HCT116 (cell line): ENCODE measurements at regions not wholly inside any gene's neighbourhood (a gene's known extent, or its start where the extent isn't known, plus 50 kb on each side); places are given as distances from the start of the nearest gene placed in this dataset.

Experiments
- ATAC-seq: fragments of 200-7000 bp; cut with Tn5 transposase; 2 replicates; pipeline ENCODE4 v1.9.1; 2020; ENCODE audit warnings: mild to moderate bottlenecking, moderate library complexity
- BruUV-seq: library from RNA; stranded (reverse); fragments of 400-500 nt; replicated peaks from 2 replicates; lab custom pipeline; 2021; lab: Mats Ljungman, UMichigan
- CTCF ChIA-PET: fragments of 300-600 bp; sonication (Branson Sonifier 250); formaldehyde crosslinking; loops from one replicate; lab custom pipeline; 2021; ENCODE audit warnings: antibody characterized with exemption; lab: Charles Lee
- POLR2A ChIA-PET: fragments of 300-600, 350-600 bp; sonication (Branson Sonifier 250); formaldehyde crosslinking; loops from one replicate; lab custom pipeline; 2021; ENCODE audit warnings: antibody characterized with exemption; lab: Charles Lee
- RAD21 ChIA-PET, 2 experiments: fragments of 300-600 bp; sonication (Branson Sonifier 250); formaldehyde crosslinking; loops; one replicate each; lab custom pipeline; 2023; ENCODE audit warnings: low total read pairs in 2 of 2; ENCODE audit not compliant: uncharacterized antibody in 2 of 2, unreplicated experiment in 2 of 2, low non-redundant PET in 1 of 2; lab: Charles Lee
- DNase-seq: peaks from one replicate; pipeline ENCODE4 v3.0.0-alpha.2; 2010; ENCODE audit warnings: low read depth, low spot score
- H2AFZ ChIP-seq: fragments of 200-600 bp; shearing (Covaris generic), sonication (generic); 2 replicates; pipeline ENCODE4 v1.6.1; 2017; ENCODE audit warnings: low read depth, mixed run types, mixed read lengths, antibody characterized with exemption, low read length; ENCODE audit not compliant: poor library complexity, severe bottlenecking
- H3K27ac ChIP-seq: 2 replicates; pipeline ENCODE4 v1.5.1; 2012; ENCODE audit warnings: low read depth, low read length
- H3K27me3 ChIP-seq: fragments of 200-600 bp; sonication (generic); 2 replicates; pipeline ENCODE4 v1.6.1; 2016; ENCODE audit warnings: mixed run types, low read length, mixed read lengths; ENCODE audit not compliant: insufficient read depth
- H3K36me3 ChIP-seq, 2 experiments: fragments of 200-500 bp in 1 of 2; fragments of 200-600 bp in 1 of 2; sonication (Bioruptor generic) in 1 of 2; sonication (generic) in 1 of 2; 2 replicates each; pipeline versions ENCODE4 v1.5.1 to v1.6.1; 2014 to 2016; ENCODE audit warnings: low read length in 2 of 2, inconsistent platforms in 1 of 2, mixed read lengths in 1 of 2, mixed run types in 1 of 2; ENCODE audit not compliant: insufficient read depth in 2 of 2, control insufficient read depth in 1 of 2
- H3K4me1 ChIP-seq, 2 experiments: fragments of 200-600 bp in 1 of 2; sonication (generic) in 1 of 2; 2 replicates each; pipeline versions ENCODE4 v1.5.1 to v1.6.1; 2012 to 2017; ENCODE audit warnings: low read length in 2 of 2, inconsistent platforms in 1 of 2, mild to moderate bottlenecking in 1 of 2, mixed read lengths in 1 of 2, mixed run types in 1 of 2, moderate library complexity in 1 of 2; ENCODE audit not compliant: insufficient read depth in 2 of 2, control insufficient read depth in 1 of 2
- H3K4me2 ChIP-seq: fragments of 200-600 bp; sonication (generic); 2 replicates; pipeline ENCODE4 v1.6.1; 2017; ENCODE audit warnings: mixed run types, low read length, mixed read lengths
- H3K4me3 ChIP-seq, 2 experiments: fragments of 200-600 bp in 1 of 2; sonication (generic) in 1 of 2; replicated peaks in 1 of 2; 2 replicates each; pipeline ENCODE4 v1.5.1; 2011 to 2016; ENCODE audit warnings: low read length in 2 of 2, control low read depth in 1 of 2, low read depth in 1 of 2, mild to moderate bottlenecking in 1 of 2, mixed read lengths in 1 of 2, mixed run types in 1 of 2
- H3K79me2 ChIP-seq: fragments of 200-600 bp; sonication (generic); 2 replicates; pipeline ENCODE4 v1.6.1; 2017; ENCODE audit warnings: mild to moderate bottlenecking, mixed run types, low read length, moderate library complexity, mixed read lengths; ENCODE audit not compliant: insufficient read depth
- H3K9ac ChIP-seq: fragments of 200-600 bp; sonication (generic); 2 replicates; pipeline ENCODE4 v1.6.1; 2016; ENCODE audit warnings: low read length, mixed read lengths
- H3K9me2 ChIP-seq: fragments of 200-600 bp; sonication (generic), shearing (Covaris generic); 2 replicates; pipeline ENCODE4 v1.6.1; 2017; ENCODE audit warnings: mixed run types, mild to moderate bottlenecking, moderate library complexity; ENCODE audit not compliant: insufficient read depth
- H3K9me3 ChIP-seq, 2 experiments: fragments of 200-500 bp in 1 of 2; fragments of 200-600 bp in 1 of 2; sonication (Bioruptor generic) in 1 of 2; sonication (generic) in 1 of 2; 2 replicates each; pipeline ENCODE4 v1.6.1; 2014 to 2017; ENCODE audit warnings: low read length in 2 of 2, mixed read lengths in 2 of 2, inconsistent platforms in 1 of 2, low read depth in 1 of 2, mild to moderate bottlenecking in 1 of 2, mixed run types in 1 of 2, moderate library complexity in 1 of 2; ENCODE audit not compliant: control insufficient read depth in 1 of 2, insufficient read depth in 1 of 2
- H4K20me1 ChIP-seq: fragments of 200-600 bp; sonication (generic), shearing (Covaris generic); 2 replicates; pipeline ENCODE4 v1.6.1; 2017; ENCODE audit warnings: mixed run types, mild to moderate bottlenecking, moderate library complexity; ENCODE audit not compliant: insufficient read depth
- CTCF ChIP-seq, 3 experiments: fragments of 200-600 bp in 1 of 3; sonication (generic) in 1 of 3; IDR thresholded peaks in 2 of 3; conservative IDR thresholded peaks in 1 of 3; 2 replicates each; pipeline ENCODE4 v1.5.1; 2012 to 2017; ENCODE audit warnings: low read depth in 2 of 3, low read length in 2 of 3, antibody characterized with exemption in 1 of 3, borderline replicate concordance in 1 of 3, control low read depth in 1 of 3, mild to moderate bottlenecking in 1 of 3, mixed read lengths in 1 of 3, mixed run types in 1 of 3, moderate library complexity in 1 of 3; ENCODE audit not compliant: insufficient read depth in 1 of 3
- POLR2AphosphoS5 ChIP-seq: IDR thresholded peaks from 2 replicates; pipeline ENCODE4 v1.6.1; 2011; ENCODE audit warnings: mild to moderate bottlenecking, low read depth, low read length, moderate library complexity
- SP1 ChIP-seq: IDR thresholded peaks from 2 replicates; pipeline ENCODE4 v1.6.1; 2012; ENCODE audit warnings: low read depth
- TCF7L2 ChIP-seq: IDR thresholded peaks from 2 replicates; pipeline ENCODE4 v1.7.0; 2011; ENCODE audit warnings: borderline replicate concordance, inconsistent platforms; ENCODE audit not compliant: insufficient read depth, insufficient read length; ENCODE audit errors: extremely low read depth
- ZBTB33 ChIP-seq: IDR thresholded peaks from 2 replicates; pipeline ENCODE4 v1.6.1; 2011; ENCODE audit warnings: mild to moderate bottlenecking, low read length, moderate library complexity; ENCODE audit not compliant: insufficient replicate concordance; ENCODE audit errors: extremely low read depth
- ZFX ChIP-seq: fragments of 450-650 bp; IDR thresholded peaks from 2 replicates; pipeline ENCODE4 v1.6.1; 2017
- intact Hi-C: fragments of 100-400 bp; cut with micrococcal nuclease; formaldehyde crosslinking; loops from 2 replicates; pipeline ENCODE4 v1.10.0; 2022

DNA sequence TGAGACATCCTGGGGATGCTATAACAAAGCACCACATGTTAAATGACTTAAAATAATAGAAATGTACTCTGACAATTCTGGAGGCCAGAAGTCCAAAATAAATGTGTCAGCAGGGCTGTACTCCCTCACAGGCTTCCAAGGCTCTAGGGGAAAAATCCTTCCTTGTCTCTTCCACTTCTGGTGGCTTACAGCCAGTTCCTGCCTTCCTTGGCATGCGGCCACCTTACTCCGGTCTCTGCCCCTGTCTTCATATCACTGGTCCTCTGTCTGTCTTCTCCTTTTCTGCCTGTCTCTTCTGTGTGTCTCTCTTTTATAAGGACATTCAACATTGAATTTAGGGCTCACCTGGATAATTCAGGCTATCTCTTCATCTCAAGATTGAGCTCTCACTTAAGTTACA lies 155.3 kb upstream of the SYNCRIP start:
- intact Hi-C loops, result no loop called here
- ATAC-seq (no peak), DNase-seq (no peak)
- ChIA-PET POLR2A (no interaction called here), CTCF (no interaction called here), RAD21 (no interaction called here)
- Histone ChIP-seq H3K27me3 (peaks cover 8% of the 10 kb centered on the region), H3K36me3 (no peaks in the 10 kb centered on the region), H3K4me2 (no peak overlapping the region), H2AFZ (no peak overlapping the region), H3K9me2 (no peaks in the 10 kb centered on the region), H3K9ac (no peak overlapping the region), H3K4me1 (no peaks in the 10 kb centered on the region), H3K79me2 (no peaks in the 10 kb centered on the region), H3K9me3 (no peaks in the 10 kb centered on the region), H4K20me1 (no peaks in the 10 kb centered on the region), H3K4me3 (no peak overlapping the region), H3K27ac (no peak overlapping the region)
- BruUV-seq, result no TSS peak
- TF ChIP-seq CTCF (IDR thresholded peaks at IDR 0.05 in 2 of 3, conservative IDR thresholded peaks at IDR 0.05 in 1 of 3; ENCODE audit: borderline replicate concordance in 1 of 3, insufficient read depth in 1 of 3, low read depth in 2 of 3, low read length in 2 of 3) (no peak), ZFX (no peak), TCF7L2 (no peak), POLR2AphosphoS5 (no peak), ZBTB33 (no peak), SP1 (no peak)
